HEK293T (cell line): ENCODE measurements at regions not wholly inside any gene's neighbourhood (a gene's known extent, or its start where the extent isn't known, plus 50 kb on each side); places are given as distances from the start of the nearest gene placed in this dataset.

Source experiments
- ARNT ChIP-seq: fragments of 450-650 bp; IDR thresholded peaks from 2 replicates; pipeline ENCODE4 v1.6.1; 2017; ENCODE audit warnings: mild to moderate bottlenecking
- BHLHE40 ChIP-seq: fragments of 450-650 bp; IDR thresholded peaks from 2 replicates; pipeline ENCODE4 v1.6.1; 2016; ENCODE audit warnings: mild to moderate bottlenecking, moderate library complexity, borderline replicate concordance
- FOXK2 ChIP-seq: fragments of 450-650 bp; IDR thresholded peaks from 2 replicates; pipeline ENCODE4 v1.6.1; 2016; ENCODE audit warnings: mild to moderate bottlenecking
- FOXM1 ChIP-seq: fragments of 450-650 bp; IDR thresholded peaks from 2 replicates; pipeline ENCODE4 v1.6.1; 2017; ENCODE audit warnings: mild to moderate bottlenecking, borderline replicate concordance
- PKNOX1 ChIP-seq: fragments of 450-650 bp; IDR thresholded peaks from 2 replicates; pipeline ENCODE4 v1.6.1; 2016
- SP1 ChIP-seq: fragments of 450-650 bp; IDR thresholded peaks from 2 replicates; pipeline ENCODE4 v1.6.1; 2017
- SUZ12 ChIP-seq: fragments of 450-650 bp; IDR thresholded peaks from 2 replicates; pipeline ENCODE4 v1.6.1; 2016; ENCODE audit warnings: mild to moderate bottlenecking

GRCh38 chr9:19553441-19553840 is 144.6 kb downstream of the ACER2 start:
- TF ChIP-seq PKNOX1: no peak
- TF ChIP-seq FOXK2: no peak
- TF ChIP-seq BHLHE40: no peak
- TF ChIP-seq SP1: no peak
- TF ChIP-seq ARNT: no peak
- no peak for TF ChIP-seq FOXM1
- TF ChIP-seq SUZ12: no peak
